ENCODE measurements at regions not wholly inside any gene's neighbourhood (a gene's known extent, or its start where the extent isn't known, plus 50 kb on each side); places are given as distances from the start of the nearest gene placed in this dataset.

- TF ChIP-seq CTCF (IDR thresholded peaks at IDR 0.05; ENCODE audit: low read depth, low read length, missing input control) (no peak), RXRA (IDR thresholded peaks at IDR 0.05) (no peak), ATF3 (IDR thresholded peaks at IDR 0.05) (no peak), REST (IDR thresholded peaks at IDR 0.05) (no peak), FOXA1 (IDR thresholded peaks at IDR 0.05) (no peak)
These were observed 67.1 kb upstream of the RIOK2 start for GRCh38 chr5:97250113-97250512.

Measured in liver (tissue), 3 donors.